Stimulated activated CD4-positive, alpha-beta T cell treated with anti-CD3 and anti-CD28 coated beads, Interleukin-1b, Interleukin-23, amount 100 ng/mL, for 4 hours (primary cell): ENCODE measurements at regions not wholly inside any gene's neighbourhood (a gene's known extent, or its start where the extent isn't known, plus 50 kb on each side); places are given as distances from the start of the nearest gene placed in this dataset.
"Not testable (repeated sequence)": the region's sequence is repeated elsewhere in the genome, so short reads cannot be mapped to it uniquely, and the experiment has no call there.

ENCODE experiments used
- DNase-seq, 2 donors: peaks; one replicate each; pipeline ENCODE4 v3.0.0-alpha.2; 2020; ENCODE audit warnings: low read depth in 2 of 2

- no peak for DNase-seq
These were observed 151.1 kb downstream of the CTTN start for GRCh38 chr11:70549386-70549785.

- no peak for DNase-seq
These were observed 151.5 kb downstream of the CTTN start for GRCh38 chr11:70549796-70550195.

- no peak for DNase-seq
These were observed 152.3 kb downstream of the CTTN start for GRCh38 chr11:70550456-70551195.

- DNase-seq, result no peak
These were observed 153.2 kb downstream of the CTTN start for GRCh38 chr11:70551351-70552166.

- DNase-seq, result no peak
These were observed 154.1 kb downstream of the CTTN start for GRCh38 chr11:70552167-70553150.

GRCh38 chr11:70555078-70555477 is 156.7 kb downstream of the CTTN start:
- no peak for DNase-seq

- no peak for DNase-seq
These were observed 158.8 kb downstream of the CTTN start for GRCh38 chr11:70556884-70557741.

GRCh38 chr11:70557742-70558485 is 159.6 kb downstream of the CTTN start:
- DNase-seq, result no peak

GRCh38 chr11:70558681-70559080 is 160.4 kb downstream of the CTTN start:
- no peak for DNase-seq

- DNase-seq, result no peak
These were observed 161.2 kb downstream of the CTTN start for GRCh38 chr11:70559516-70559915.

GRCh38 chr11:70560621-70561020 is 162.3 kb downstream of the CTTN start:
- not testable (repeated sequence) for DNase-seq

GRCh38 chr11:70566768-70567530 is 168.6 kb downstream of the CTTN start:
- DNase-seq, result no peak

- DNase-seq, result no peak
These were observed 169.3 kb downstream of the CTTN start for GRCh38 chr11:70567680-70568034.

GRCh38 chr11:70568035-70568813 is 169.9 kb downstream of the CTTN start:
- no peak for DNase-seq

- DNase-seq, result no peak
These were observed 170.7 kb downstream of the CTTN start for GRCh38 chr11:70568814-70569617.

- DNase-seq, result no peak
These were observed 171.2 kb downstream of the CTTN start for GRCh38 chr11:70569618-70569890.

- DNase-seq, result no peak
These were observed 171.8 kb downstream of the CTTN start for GRCh38 chr11:70569996-70570692.
